Body of pancreas (tissue), 4 donors: ENCODE measurements at regions not wholly inside any gene's neighbourhood (a gene's known extent, or its start where the extent isn't known, plus 50 kb on each side); places are given as distances from the start of the nearest gene placed in this dataset.

Experiments
- CTCF ChIP-seq, 7 experiments: fragments of 450-650 bp in 4 of 7; fragments of 200-600 bp in 3 of 7; sonication (generic) in 3 of 7; IDR thresholded peaks; one replicate each; pipeline ENCODE4 v1.5.1; 2016 to 2019; ENCODE audit warnings: antibody characterized with exemption in 7 of 7
- POLR2A ChIP-seq, 3 donors: fragments of 450-650 bp; IDR thresholded peaks; one replicate each; pipeline ENCODE4 v1.6.1; 2016; ENCODE audit warnings: antibody characterized with exemption in 3 of 3, mild to moderate bottlenecking in 2 of 3

GRCh38 chr9:1285526-1285925 is 235.4 kb downstream of the DMRT2 start:
- no peak for TF ChIP-seq CTCF (IDR thresholded peaks at IDR 0.05)
- no peak for TF ChIP-seq POLR2A (IDR thresholded peaks at IDR 0.05)
